CD4-positive, alpha-beta memory T cell (primary cell): ENCODE measurements at regions not wholly inside any gene's neighbourhood (a gene's known extent, or its start where the extent isn't known, plus 50 kb on each side); places are given as distances from the start of the nearest gene placed in this dataset.
"Not testable (repeated sequence)": the region's sequence is repeated elsewhere in the genome, so short reads cannot be mapped to it uniquely, and the experiment has no call there.

Experiments
- CTCF ChIA-PET: fragments of 350-600 bp; sonication (Branson Sonifier 250); formaldehyde crosslinking; loops from one replicate; lab custom pipeline; 2021; ENCODE audit warnings: inconsistent platforms; ENCODE audit not compliant: partially characterized antibody; lab: Charles Lee
- POLR2A ChIA-PET: fragments of 350-600 bp; sonication (Branson Sonifier 250); formaldehyde crosslinking; loops from one replicate; lab custom pipeline; 2021; ENCODE audit not compliant: partially characterized antibody; lab: Charles Lee
- DNase-seq, 5 donors: peaks; one replicate each; pipeline versions ENCODE4 v3.0.0 to v3.0.0-alpha.2; 2020 to 2022; ENCODE audit warnings: mixed read lengths in 1 of 5
- H3K27ac ChIP-seq: one replicate; pipeline ENCODE4 v1.7.0; 2013; ENCODE audit warnings: low read depth, low read length
- H3K27me3 ChIP-seq: 2 replicates; pipeline ENCODE4 v1.7.0; 2013; ENCODE audit warnings: mild to moderate bottlenecking, low read length, moderate library complexity; ENCODE audit not compliant: insufficient read depth
- H3K36me3 ChIP-seq: 2 replicates; pipeline ENCODE4 v1.7.0; 2013; ENCODE audit warnings: mild to moderate bottlenecking, low read length, moderate library complexity; ENCODE audit not compliant: insufficient read depth
- H3K4me1 ChIP-seq: 2 replicates; pipeline ENCODE4 v1.7.0; 2013; ENCODE audit warnings: mild to moderate bottlenecking, low read length, moderate library complexity; ENCODE audit not compliant: insufficient read depth
- H3K4me3 ChIP-seq, 2 donors: one replicate each; pipeline ENCODE4 v1.7.0; 2013; ENCODE audit warnings: low read length in 2 of 2, mild to moderate bottlenecking in 1 of 2
- H3K9me3 ChIP-seq, 2 donors: one replicate each; pipeline ENCODE4 v1.7.0; 2013; ENCODE audit warnings: low read length in 2 of 2, control low read depth in 1 of 2; ENCODE audit not compliant: control insufficient read depth in 1 of 2
- H3K27ac Mint-ChIP-seq, 7 donors: one replicate each; pipeline ENCODE4 v1.8.0; 2020 to 2021; ENCODE audit warnings: mixed read lengths in 7 of 7, mild to moderate bottlenecking in 6 of 7, inconsistent platforms in 3 of 7, moderate library complexity in 3 of 7
- H3K27me3 Mint-ChIP-seq, 2 donors: one replicate each; pipeline ENCODE4 v1.8.0; 2020 to 2021; ENCODE audit warnings: mixed read lengths in 2 of 2
- H3K36me3 Mint-ChIP-seq, 2 donors: one replicate each; pipeline ENCODE4 v1.8.0; 2020 to 2021; ENCODE audit warnings: mixed read lengths in 2 of 2, inconsistent platforms in 1 of 2, mild to moderate bottlenecking in 1 of 2
- H3K4me1 Mint-ChIP-seq, 4 donors: one replicate each; pipeline ENCODE4 v1.8.0; 2020 to 2021; ENCODE audit warnings: mixed read lengths in 4 of 4, mild to moderate bottlenecking in 1 of 4
- H3K4me3 Mint-ChIP-seq, 8 donors: one replicate each; pipeline ENCODE4 v1.8.0; 2020 to 2021; ENCODE audit warnings: mixed read lengths in 8 of 8, mild to moderate bottlenecking in 7 of 8, moderate library complexity in 6 of 8, inconsistent platforms in 3 of 8
- H3K9me3 Mint-ChIP-seq, 8 donors: one replicate each; pipeline ENCODE4 v1.8.0; 2020 to 2021; ENCODE audit warnings: mixed read lengths in 8 of 8, mild to moderate bottlenecking in 5 of 8, inconsistent platforms in 3 of 8, moderate library complexity in 1 of 8
- intact Hi-C: fragments of 100-400 bp; cut with micrococcal nuclease; formaldehyde crosslinking; loops from one replicate; pipeline ENCODE4 v1.15.1; 2023

DNA sequence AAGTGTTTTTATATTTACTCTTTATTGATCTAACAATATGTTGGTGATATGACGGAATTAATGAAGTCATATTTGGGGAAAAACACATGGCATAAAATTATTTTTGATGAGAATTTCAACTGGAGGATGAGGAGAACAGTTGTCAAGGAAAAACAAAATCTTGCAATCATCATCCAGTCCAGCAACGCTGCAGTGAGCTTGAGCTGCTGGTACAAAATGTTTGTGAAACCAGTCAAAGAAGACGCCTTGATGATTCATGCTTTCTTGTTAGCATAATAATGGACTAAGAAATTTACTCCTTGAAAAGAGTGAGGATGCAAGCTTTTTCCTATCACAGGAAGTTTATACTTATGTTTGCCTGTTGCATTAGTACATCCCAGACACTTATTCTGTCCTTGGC, 64.1 kb upstream of the RUBCNL start:
- H3K4me1 Mint-ChIP-seq, H3K9me3 ChIP-seq, H3K9me3 Mint-ChIP-seq, H3K27ac ChIP-seq, H3K36me3 Mint-ChIP-seq, H3K4me1 ChIP-seq, DNase-seq, intact Hi-C loops, H3K4me3 ChIP-seq, H3K4me3 Mint-ChIP-seq, POLR2A ChIA-PET, H3K27me3 ChIP-seq, H3K36me3 ChIP-seq, CTCF ChIA-PET, H3K27me3 Mint-ChIP-seq, H3K27ac Mint-ChIP-seq: not testable (repeated sequence)

DNA sequence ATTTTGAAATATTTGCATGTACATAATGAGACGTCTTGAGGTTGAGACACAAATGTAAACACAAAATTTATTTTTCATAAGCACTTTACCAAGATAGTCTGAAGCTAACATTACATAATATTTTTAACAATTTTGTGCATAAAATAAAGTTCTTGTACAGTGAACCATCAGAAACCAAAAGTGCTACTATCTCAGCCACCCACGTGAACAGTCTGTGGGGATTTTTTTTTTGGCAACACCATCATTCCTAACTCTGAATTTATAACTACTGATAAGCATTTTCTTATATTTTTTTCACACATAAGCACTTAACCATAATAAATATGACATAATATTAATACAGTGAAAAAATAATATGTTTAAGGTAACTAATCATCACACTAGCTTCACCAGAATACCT, 62.9 kb upstream of the RUBCNL start:
- DNase-seq, result not testable (repeated sequence)

DNA sequence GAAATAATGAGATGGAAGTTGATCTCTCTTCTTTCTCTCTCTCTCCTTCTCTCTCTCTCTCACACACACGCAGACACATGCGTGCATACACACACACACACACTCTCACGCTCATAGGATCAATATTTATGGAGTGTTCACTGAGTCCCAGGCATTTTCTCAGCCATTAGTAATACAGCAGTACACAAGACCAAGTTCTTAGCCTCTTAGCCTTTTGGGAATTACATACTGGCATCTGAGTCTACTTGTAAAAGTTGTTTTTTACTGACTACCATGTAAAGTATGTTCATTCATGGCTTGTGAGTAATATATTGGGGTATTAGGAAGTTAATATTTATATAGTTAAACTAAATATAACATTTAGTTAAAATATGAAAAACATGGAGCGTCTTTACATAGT, 61.1 kb upstream of the RUBCNL start:
- H3K9me3 ChIP-seq, H3K4me1 ChIP-seq, H3K36me3 ChIP-seq, H3K27ac ChIP-seq, H3K4me3 ChIP-seq, intact Hi-C loops, H3K4me1 Mint-ChIP-seq, POLR2A ChIA-PET, H3K4me3 Mint-ChIP-seq, DNase-seq, H3K9me3 Mint-ChIP-seq, H3K27ac Mint-ChIP-seq, H3K36me3 Mint-ChIP-seq, H3K27me3 ChIP-seq, H3K27me3 Mint-ChIP-seq, CTCF ChIA-PET: not testable (repeated sequence)

More for the DNA sequence above, 62.9 kb upstream of the RUBCNL start:
- H3K27ac ChIP-seq, H3K9me3 ChIP-seq, H3K9me3 Mint-ChIP-seq, H3K27ac Mint-ChIP-seq, H3K36me3 ChIP-seq, H3K4me1 ChIP-seq, CTCF ChIA-PET, H3K4me1 Mint-ChIP-seq, H3K4me3 ChIP-seq, H3K27me3 ChIP-seq, H3K36me3 Mint-ChIP-seq, H3K27me3 Mint-ChIP-seq, H3K4me3 Mint-ChIP-seq, POLR2A ChIA-PET, intact Hi-C loops: not testable (repeated sequence)

DNA sequence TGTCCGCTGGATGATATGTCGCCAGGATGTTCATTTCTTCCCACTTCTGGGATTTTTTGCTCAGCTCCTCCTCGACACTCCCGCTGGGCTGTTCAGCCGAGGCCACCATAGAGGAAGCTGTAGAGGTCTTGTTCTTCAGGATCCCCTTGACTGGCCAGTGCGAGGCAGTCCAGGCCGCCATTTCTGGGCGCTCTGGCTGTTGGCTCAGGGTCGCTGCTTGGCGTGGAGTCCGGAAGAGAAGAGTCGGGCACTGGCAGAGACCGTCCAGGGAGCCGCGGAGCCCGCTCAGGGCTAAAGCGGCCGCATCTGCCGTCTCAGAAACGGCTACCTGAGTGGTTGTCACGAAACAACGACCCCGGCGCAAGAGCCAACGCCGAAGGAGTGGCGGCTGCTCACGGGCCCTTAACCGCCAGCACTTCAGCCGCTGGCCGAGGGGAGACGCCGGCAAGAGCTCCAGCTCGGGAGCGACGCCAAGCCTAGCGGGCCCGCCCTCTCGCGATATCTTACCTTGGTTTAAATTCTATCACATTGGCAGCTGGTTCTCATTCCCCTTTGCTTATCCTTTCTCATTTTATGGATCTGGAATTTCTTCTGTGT, 50.9 kb upstream of the RUBCNL start:
- H3K27me3 Mint-ChIP-seq, H3K9me3 Mint-ChIP-seq, H3K4me1 Mint-ChIP-seq, H3K9me3 ChIP-seq, CTCF ChIA-PET, H3K27ac Mint-ChIP-seq, H3K4me1 ChIP-seq, H3K36me3 Mint-ChIP-seq, H3K27ac ChIP-seq, H3K36me3 ChIP-seq, POLR2A ChIA-PET, H3K4me3 ChIP-seq, intact Hi-C loops, DNase-seq, H3K4me3 Mint-ChIP-seq, H3K27me3 ChIP-seq: not testable (repeated sequence)
